Fibroblast of the aortic adventitia (primary cell): ENCODE measurements at regions not wholly inside any gene's neighbourhood (a gene's known extent, or its start where the extent isn't known, plus 50 kb on each side); places are given as distances from the start of the nearest gene placed in this dataset.

ENCODE experiments used
- DNase-seq: peaks from one replicate; pipeline ENCODE4 v3.0.0-alpha.2; 2010; ENCODE audit warnings: low read depth
- H3K4me3 ChIP-seq: 2 replicates; pipeline ENCODE4 v1.5.1; 2011; ENCODE audit warnings: low read depth, mild to moderate bottlenecking, control low read depth, low read length, moderate library complexity
- CTCF ChIP-seq: IDR thresholded peaks from 2 replicates; pipeline ENCODE4 v1.5.1; 2011; ENCODE audit warnings: mild to moderate bottlenecking, low read length, control low read depth, inconsistent platforms; ENCODE audit not compliant: insufficient read depth

DNA sequence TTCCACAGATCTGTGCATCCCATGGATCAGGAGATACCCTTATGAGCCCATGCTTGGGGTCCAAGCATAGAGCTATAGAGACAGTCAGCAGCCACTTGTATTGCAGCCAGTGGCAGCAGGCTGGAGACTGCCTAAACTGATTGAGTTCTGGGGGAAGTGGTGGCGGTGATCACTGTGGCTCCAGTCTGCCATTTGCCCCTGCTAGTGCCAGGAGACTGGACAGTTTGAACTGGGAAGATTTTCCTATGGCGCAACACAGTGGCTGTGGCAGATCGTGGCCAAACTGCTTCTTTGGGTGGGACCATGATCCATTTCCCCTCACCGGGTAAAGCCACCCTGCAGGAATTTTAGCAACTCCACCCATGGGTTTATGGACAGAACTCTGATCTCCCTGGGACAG is 679.7 kb upstream of the SEMA3D start:
- H3K4me3 ChIP-seq: no peak overlapping the region
- no peak for TF ChIP-seq CTCF
- DNase-seq: no peak

- no peak overlapping the region for H3K4me3 ChIP-seq
- TF ChIP-seq CTCF: peak; percentile 55
- DNase-seq: peak; percentile 81
Observed at GRCh38 chr7:85851571-85852193, 664.8 kb upstream of the SEMA3D start.

DNA sequence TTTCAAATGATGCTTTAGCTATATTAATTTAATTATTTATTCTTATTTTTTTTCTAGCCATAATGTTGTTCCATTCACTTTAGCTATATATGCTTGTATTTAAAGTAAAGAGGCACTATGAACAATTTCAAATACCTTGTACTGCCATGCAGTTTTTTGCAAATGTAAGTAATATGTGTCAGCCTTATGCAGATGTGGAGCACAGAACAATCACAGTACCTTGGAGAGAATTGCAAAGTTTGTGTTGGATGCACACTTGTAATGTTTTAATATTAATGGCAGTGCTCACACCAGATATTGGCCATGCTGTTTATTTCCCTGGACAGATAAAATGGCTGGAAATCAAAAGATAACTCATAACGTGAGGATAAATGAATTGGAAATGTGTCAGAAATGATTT is 663.5 kb upstream of the SEMA3D start:
- no peak for DNase-seq
- H3K4me3 ChIP-seq: no peak overlapping the region
- TF ChIP-seq CTCF: no peak

GRCh38 chr7:85840554-85840953 is 653.7 kb upstream of the SEMA3D start:
- H3K4me3 ChIP-seq: no peak overlapping the region
- no peak for TF ChIP-seq CTCF
- DNase-seq: peak; percentile 1

DNA sequence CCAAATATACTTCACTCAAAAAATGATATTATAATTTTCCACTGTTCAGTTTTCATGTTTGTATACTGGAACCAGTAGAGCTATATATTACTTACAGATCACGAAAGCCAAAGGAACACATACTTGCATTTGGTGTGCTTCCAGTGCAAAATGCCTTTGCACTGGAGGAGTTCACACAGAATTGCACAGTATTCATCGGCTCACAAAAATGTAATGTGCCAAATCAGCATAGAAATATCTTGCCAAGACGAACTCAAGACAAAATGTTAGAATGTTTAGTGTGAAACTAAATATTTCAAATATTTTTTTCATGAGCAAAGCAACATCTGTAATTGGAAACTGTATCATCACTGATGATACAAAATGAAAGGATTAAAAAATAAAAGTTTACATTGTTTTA is 646.2 kb upstream of the SEMA3D start:
- no peak for TF ChIP-seq CTCF
- peak; percentile 50 for DNase-seq

DNA sequence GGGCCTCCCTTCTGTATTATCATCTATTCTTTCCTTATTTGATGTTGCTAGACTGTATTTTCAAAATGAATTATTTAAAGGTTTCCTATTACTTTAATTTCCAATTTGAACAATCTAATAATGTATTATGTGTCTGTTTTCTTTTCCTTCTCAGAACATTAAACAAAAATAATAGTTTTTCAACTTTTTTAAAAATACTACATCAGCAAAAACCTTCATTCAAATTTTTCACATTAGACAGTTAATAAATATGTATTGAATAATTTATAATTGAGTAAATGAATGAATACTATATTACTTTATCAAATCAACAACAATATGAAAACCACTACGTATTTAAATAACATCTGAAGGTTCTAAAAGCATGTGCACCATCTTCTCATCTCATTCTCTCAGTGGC is 644.1 kb upstream of the SEMA3D start:
- no peak for DNase-seq
- no peak for TF ChIP-seq CTCF
- no peak overlapping the region for H3K4me3 ChIP-seq

More for the DNA sequence above, 646.2 kb upstream of the SEMA3D start:
- no peak overlapping the region for H3K4me3 ChIP-seq
